ENCODE measurements at regions not wholly inside any gene's neighbourhood (a gene's known extent, or its start where the extent isn't known, plus 50 kb on each side); places are given as distances from the start of the nearest gene placed in this dataset.

- TF ChIP-seq CTCF (IDR thresholded peaks at IDR 0.05) (no peak), POLR2A (IDR thresholded peaks at IDR 0.05) (no peak), EP300 (IDR thresholded peaks at IDR 0.05) (no peak), POLR2AphosphoS5 (IDR thresholded peaks at IDR 0.05) (no peak)
These were observed 120.4 kb upstream of the FREM2 start for GRCh38 chr13:38566519-38566918.

All from gastroesophageal sphincter (tissue), 3 donors.